ENCODE measurements at regions not wholly inside any gene's neighbourhood (a gene's known extent, or its start where the extent isn't known, plus 50 kb on each side); places are given as distances from the start of the nearest gene placed in this dataset.

- DNase-seq (ENCODE audit: extremely low read depth, low read depth) = no peak
- peak overlapping the region; percentile 24 for H3K4me3 ChIP-seq (replicated peaks; ENCODE audit: low read depth, low read length)
- no peak for TF ChIP-seq CTCF (IDR thresholded peaks at IDR 0.05; ENCODE audit: low read depth, low read length, missing control alignments)
Measured at GRCh38 chr16:73143576-73144422, 95.9 kb upstream of the ZFHX3 start.

- no peak for DNase-seq (ENCODE audit: extremely low read depth, low read depth)
- no peak overlapping the region for H3K4me3 ChIP-seq (replicated peaks; ENCODE audit: low read depth, low read length)
- no peak for TF ChIP-seq CTCF (IDR thresholded peaks at IDR 0.05; ENCODE audit: low read depth, low read length, missing control alignments)
Measured at GRCh38 chr16:73143002-73143401, 95.1 kb upstream of the ZFHX3 start.

- H3K4me3 ChIP-seq (replicated peaks; ENCODE audit: low read depth, low read length) = no peak overlapping the region
- TF ChIP-seq CTCF (IDR thresholded peaks at IDR 0.05; ENCODE audit: low read depth, low read length, missing control alignments) = no peak
- no peak for DNase-seq (ENCODE audit: extremely low read depth, low read depth)
Measured at GRCh38 chr16:73142053-73142854, 94.3 kb upstream of the ZFHX3 start.

- TF ChIP-seq CTCF (IDR thresholded peaks at IDR 0.05; ENCODE audit: low read depth, low read length, missing control alignments) = no peak
- no peak overlapping the region for H3K4me3 ChIP-seq (replicated peaks; ENCODE audit: low read depth, low read length)
- no peak for DNase-seq (ENCODE audit: extremely low read depth, low read depth)
Measured at GRCh38 chr16:73140929-73141328, 93.0 kb upstream of the ZFHX3 start.

GRCh38 chr16:73131156-73131862, 83.4 kb upstream of the ZFHX3 start:
- no peak for TF ChIP-seq CTCF (IDR thresholded peaks at IDR 0.05; ENCODE audit: low read depth, low read length, missing control alignments)
- no peak overlapping the region for H3K4me3 ChIP-seq (replicated peaks; ENCODE audit: low read depth, low read length)
- DNase-seq (ENCODE audit: extremely low read depth, low read depth) = no peak

- no peak for DNase-seq (ENCODE audit: extremely low read depth, low read depth)
- TF ChIP-seq CTCF (IDR thresholded peaks at IDR 0.05; ENCODE audit: low read depth, low read length, missing control alignments) = no peak
- no peak overlapping the region for H3K4me3 ChIP-seq (replicated peaks; ENCODE audit: low read depth, low read length)
Measured at GRCh38 chr16:73129455-73129854, 81.5 kb upstream of the ZFHX3 start.

Data from HFF-Myc (cell line).